ENCODE measurements at regions not wholly inside any gene's neighbourhood (a gene's known extent, or its start where the extent isn't known, plus 50 kb on each side); places are given as distances from the start of the nearest gene placed in this dataset.
"Not testable (repeated sequence)": the region's sequence is repeated elsewhere in the genome, so short reads cannot be mapped to it uniquely, and the experiment has no call there.

GRCh38 chr22:25395915-25396314, 168.6 kb upstream of the GRK3 start:
- WGBS, 2 donors: 88 to 95% methylated on average over 3 of the region's 3 CpGs
- no peak for DNase-seq
- intact Hi-C loops (cut with DNase I): no loop called here

GRCh38 chr22:25396615-25397200, 167.8 kb upstream of the GRK3 start:
- no peak overlapping the region for H3K27ac ChIP-seq
- H3K4me1 ChIP-seq: peaks cover 15 to 62% (median 41%) of the 10 kb centered on the region in 9 donors
- no peaks in the 10 kb centered on the region for H3K9me3 ChIP-seq
- no peaks in the 10 kb centered on the region for H3K36me3 ChIP-seq
- TF ChIP-seq, protein P1, sequence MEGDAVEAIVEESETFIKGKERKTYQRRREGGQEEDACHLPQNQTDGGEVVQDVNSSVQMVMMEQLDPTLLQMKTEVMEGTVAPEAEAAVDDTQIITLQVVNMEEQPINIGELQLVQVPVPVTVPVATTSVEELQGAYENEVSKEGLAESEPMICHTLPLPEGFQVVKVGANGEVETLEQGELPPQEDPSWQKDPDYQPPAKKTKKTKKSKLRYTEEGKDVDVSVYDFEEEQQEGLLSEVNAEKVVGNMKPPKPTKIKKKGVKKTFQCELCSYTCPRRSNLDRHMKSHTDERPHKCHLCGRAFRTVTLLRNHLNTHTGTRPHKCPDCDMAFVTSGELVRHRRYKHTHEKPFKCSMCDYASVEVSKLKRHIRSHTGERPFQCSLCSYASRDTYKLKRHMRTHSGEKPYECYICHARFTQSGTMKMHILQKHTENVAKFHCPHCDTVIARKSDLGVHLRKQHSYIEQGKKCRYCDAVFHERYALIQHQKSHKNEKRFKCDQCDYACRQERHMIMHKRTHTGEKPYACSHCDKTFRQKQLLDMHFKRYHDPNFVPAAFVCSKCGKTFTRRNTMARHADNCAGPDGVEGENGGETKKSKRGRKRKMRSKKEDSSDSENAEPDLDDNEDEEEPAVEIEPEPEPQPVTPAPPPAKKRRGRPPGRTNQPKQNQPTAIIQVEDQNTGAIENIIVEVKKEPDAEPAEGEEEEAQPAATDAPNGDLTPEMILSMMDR (IDR thresholded peaks at IDR 0.05): no peak
- DNase-seq (no peak), ATAC-seq (no peak)
- WGBS, 2 donors: 89 to 97% methylated on average over 10 of the region's 10 CpGs
- intact Hi-C loops (cut with DNase I): no loop called here
- H3K27me3 ChIP-seq: no peaks in the 10 kb centered on the region
- no peak overlapping the region for H3K4me3 ChIP-seq

More at GRCh38 chr22:25395915-25396314, 168.6 kb upstream of the GRK3 start:
- TF ChIP-seq, protein P1 (IDR thresholded peaks at IDR 0.05): no peak
- H3K4me3 ChIP-seq: no peak overlapping the region
- H3K9me3 ChIP-seq: no peaks in the 10 kb centered on the region
- H3K27me3 ChIP-seq: no peaks in the 10 kb centered on the region
- H3K4me1 ChIP-seq: peaks cover 9 to 62% (median 38%) of the 10 kb centered on the region in 9 donors
- ATAC-seq: peak in 4 of 8 donors; percentile 3 to 28 (median 14)
- H3K36me3 ChIP-seq: no peaks in the 10 kb centered on the region
- peak overlapping the region in 2 of 10 donors; percentile 28 to 39 for H3K27ac ChIP-seq

GRCh38 chr22:25397616-25398015, 166.9 kb upstream of the GRK3 start:
- H3K4me3 ChIP-seq: no peak overlapping the region
- no peaks in the 10 kb centered on the region for H3K27me3 ChIP-seq
- ATAC-seq (no peak), DNase-seq (no peak)
- H3K36me3 ChIP-seq: no peaks in the 10 kb centered on the region
- no peaks in the 10 kb centered on the region for H3K9me3 ChIP-seq
- H3K27ac ChIP-seq: no peak overlapping the region
- 85 to 88% methylated on average over 3 of the region's 3 CpGs for WGBS, 2 donors
- intact Hi-C loops (cut with DNase I): no loop called here
- H3K4me1 ChIP-seq: peaks cover 21 to 62% (median 44%) of the 10 kb centered on the region in 9 donors
- TF ChIP-seq, protein P1 (IDR thresholded peaks at IDR 0.05): no peak

DNA sequence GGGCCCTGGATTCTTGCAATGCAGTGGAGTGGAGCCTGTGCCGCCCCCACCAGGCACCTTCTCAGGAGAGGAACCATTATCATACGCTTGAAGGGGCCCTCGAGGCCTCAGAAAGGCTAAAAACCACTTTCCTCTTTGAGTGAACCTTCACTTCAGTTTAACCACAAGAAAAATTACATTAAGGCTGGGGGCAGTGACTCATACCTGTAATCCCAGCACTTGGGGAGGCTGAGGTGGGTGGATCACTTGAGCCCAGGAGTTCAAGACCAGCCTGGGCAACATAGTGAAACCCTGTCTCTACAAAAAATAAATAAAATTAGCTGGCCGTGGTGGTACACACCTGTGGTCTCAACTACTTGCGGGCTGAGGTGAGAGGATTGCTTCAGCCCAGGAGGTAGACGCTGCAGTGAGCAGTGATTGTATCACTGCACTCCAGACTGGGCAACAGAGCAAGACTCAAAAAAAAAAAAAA, 165.8 kb upstream of the GRK3 start:
- 91 to 95% methylated on average over 6 of the region's 6 CpGs for WGBS, 2 donors
- ATAC-seq; intact Hi-C loops (cut with DNase I); DNase-seq; H3K9me3 ChIP-seq; H3K27ac ChIP-seq; H3K27me3 ChIP-seq; H3K36me3 ChIP-seq; H3K4me3 ChIP-seq: not testable (repeated sequence)
- peaks cover 26 to 64% (median 54%) of the 10 kb centered on the region in 9 donors for H3K4me1 ChIP-seq

DNA sequence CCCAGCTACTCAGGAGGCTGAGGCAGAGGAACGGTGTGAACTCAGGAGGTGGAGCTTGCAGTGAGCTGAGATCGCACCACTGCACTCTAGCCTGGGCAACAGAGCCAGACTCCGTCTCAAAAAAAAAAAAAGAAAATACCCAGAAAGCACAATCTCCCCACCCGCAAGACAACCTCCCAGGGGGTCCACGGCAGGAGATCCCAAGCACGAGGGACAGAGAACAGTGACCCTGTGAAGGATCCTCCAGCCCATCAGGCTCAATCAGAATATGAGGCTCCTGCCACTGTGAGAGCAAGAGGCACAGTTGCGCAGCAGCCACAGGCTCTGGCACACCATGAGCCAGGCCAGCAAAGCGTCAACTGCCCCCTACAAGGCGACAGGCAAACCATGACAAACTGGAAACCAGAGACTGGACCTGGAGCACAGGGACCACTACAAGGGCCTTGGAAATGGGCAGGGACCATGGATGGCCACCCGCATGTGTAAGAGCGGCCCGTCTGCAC, 164.8 kb upstream of the GRK3 start:
- Histone ChIP-seq H3K4me3 (no peak overlapping the region), H3K36me3 (no peaks in the 10 kb centered on the region), H3K4me1 (peaks cover 26 to 69% (median 57%) of the 10 kb centered on the region in 9 donors), H3K27me3 (no peaks in the 10 kb centered on the region), H3K9me3 (no peaks in the 10 kb centered on the region), H3K27ac (no peak overlapping the region)
- ATAC-seq (no peak), DNase-seq (no peak)
- 95 to 96% methylated on average over 12 of the region's 12 CpGs for WGBS, 2 donors
- intact Hi-C loops (cut with DNase I): loop anchor here in 7 of 10 donors (5.0 kb wide), 3 partner anchors 32 to 48 kb away; no protein-coding TSS in a partner anchor
- TF ChIP-seq, protein P1 (IDR thresholded peaks at IDR 0.05): no peak

Data from heart right ventricle (tissue), 16 donors.